ENCODE measurements at regions not wholly inside any gene's neighbourhood (a gene's known extent, or its start where the extent isn't known, plus 50 kb on each side); places are given as distances from the start of the nearest gene placed in this dataset.

- TF ChIP-seq CTCF (conservative IDR thresholded peaks at IDR 0.05; ENCODE audit: low read depth, low read length) = no peak
- TF ChIP-seq EZH2 (IDR thresholded peaks at IDR 0.05; ENCODE audit: borderline replicate concordance, low read depth, low read length, poor library complexity, severe bottlenecking) = no peak
Measured at GRCh38 chr7:91519241-91520158, 255.3 kb downstream of the FZD1 start.

All from A673 (cell line).